SK-N-SH treated with all-trans-retinoic acid at 6 μM for 48 hours (cell line): ENCODE measurements at regions not wholly inside any gene's neighbourhood (a gene's known extent, or its start where the extent isn't known, plus 50 kb on each side); places are given as distances from the start of the nearest gene placed in this dataset.

Experiments used
- CREB5 ChIP-seq: fragments of 250-450 bp; sonication (Bioruptor Pico); IDR thresholded peaks from 2 replicates; pipeline ENCODE4 v1.5.1; 2020; ENCODE audit warnings: low read depth, mild to moderate bottlenecking, moderate library complexity
- ESRRG ChIP-seq: fragments of 250-450 bp; sonication (Bioruptor Pico); IDR thresholded peaks from 2 replicates; pipeline ENCODE4 v1.6.1; 2021; ENCODE audit warnings: mild to moderate bottlenecking
- GLIS3 ChIP-seq: fragments of 250-450 bp; sonication (Bioruptor Pico); IDR thresholded peaks from 2 replicates; pipeline ENCODE4 v1.5.0; 2020; ENCODE audit warnings: mild to moderate bottlenecking, moderate library complexity
- OSR1 ChIP-seq: fragments of 250-450 bp; sonication (Bioruptor Pico); IDR thresholded peaks from 2 replicates; pipeline ENCODE4 v1.8.0; 2022; ENCODE audit warnings: moderate library complexity, mild to moderate bottlenecking, inconsistent platforms
- RARB ChIP-seq: fragments of 250-450 bp; sonication (Bioruptor Pico); IDR thresholded peaks from 2 replicates; pipeline ENCODE4 v1.8.0; 2021; ENCODE audit warnings: mild to moderate bottlenecking, moderate library complexity
- TOX ChIP-seq: fragments of 250-450 bp; sonication (Bioruptor Pico); IDR thresholded peaks from 2 replicates; pipeline ENCODE4 v1.8.0; 2021; ENCODE audit warnings: mild to moderate bottlenecking, moderate library complexity, borderline replicate concordance
- ZC3H10 ChIP-seq: fragments of 250-450 bp; sonication (Bioruptor Pico); IDR thresholded peaks from 2 replicates; pipeline ENCODE4 v1.5.1; 2021; ENCODE audit warnings: mild to moderate bottlenecking, moderate library complexity
- ZFP3 ChIP-seq: fragments of 250-450 bp; sonication (Bioruptor Pico); IDR thresholded peaks from 2 replicates; pipeline ENCODE4 v1.5.0; 2020; ENCODE audit warnings: mild to moderate bottlenecking, moderate library complexity
- ZFP30 ChIP-seq: fragments of 450-650 bp; formaldehyde crosslinking; IDR thresholded peaks from 2 replicates; pipeline ENCODE4 v1.5.0; 2022; ENCODE audit warnings: mild to moderate bottlenecking, moderate library complexity
- ZNF565 ChIP-seq: fragments of 450-650 bp; formaldehyde crosslinking; conservative IDR thresholded peaks from 2 replicates; pipeline ENCODE4 v1.5.0; 2020; ENCODE audit warnings: low read depth, mild to moderate bottlenecking, moderate library complexity
- TF ChIP-seq, protein P1 (sequence below): fragments of 250-450 bp; sonication (Bioruptor Pico); IDR thresholded peaks from 2 replicates; pipeline ENCODE4 v1.8.0; 2020; ENCODE audit warnings: mild to moderate bottlenecking, moderate library complexity, borderline replicate concordance

DNA sequence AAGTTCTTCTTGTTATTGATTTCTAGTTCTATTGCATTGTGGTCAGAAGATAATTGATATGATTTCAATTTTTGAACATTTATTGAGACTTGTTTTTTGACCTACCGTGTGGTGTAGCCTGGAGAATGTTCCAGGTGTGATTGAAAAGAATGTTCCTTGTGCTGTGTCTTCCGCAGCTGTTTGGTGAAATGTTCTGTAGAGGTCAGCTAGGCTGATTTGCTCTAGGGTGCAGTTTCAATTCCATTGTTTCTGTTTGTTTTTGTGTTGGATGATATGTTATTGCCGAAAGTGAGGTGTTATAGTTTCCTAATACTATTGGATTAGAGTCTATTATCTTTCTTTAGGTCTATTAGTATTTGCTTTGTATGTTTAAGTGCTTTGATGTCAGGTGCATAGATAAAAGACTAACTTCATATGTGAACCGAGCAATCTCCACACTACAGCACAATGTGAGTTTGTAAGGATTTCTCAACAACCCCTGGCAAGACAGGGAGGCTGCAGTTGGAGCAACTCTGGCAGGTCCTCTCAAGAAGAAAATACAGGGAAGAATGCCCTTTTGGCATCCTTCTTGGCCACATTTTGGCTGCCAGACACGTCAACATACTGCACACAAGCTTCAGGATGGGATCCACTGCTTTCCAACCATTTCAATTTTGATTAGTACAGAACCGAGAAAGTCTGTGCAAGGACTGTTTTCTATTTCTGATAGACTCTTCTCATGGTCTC lies 320.7 kb downstream of the RNF144B start:
- no peak for TF ChIP-seq ZFP3 (CRISPR knock-in tag)
- TF ChIP-seq ESRRG (CRISPR knock-in tag) = no peak
- no peak for TF ChIP-seq GLIS3
- no peak for TF ChIP-seq RARB (CRISPR knock-in tag)
- TF ChIP-seq CREB5 (CRISPR knock-in tag) = no peak
- TF ChIP-seq ZNF565 (CRISPR knock-in tag) = no peak
- no peak for TF ChIP-seq OSR1 (CRISPR knock-in tag)
- TF ChIP-seq, protein P1, sequence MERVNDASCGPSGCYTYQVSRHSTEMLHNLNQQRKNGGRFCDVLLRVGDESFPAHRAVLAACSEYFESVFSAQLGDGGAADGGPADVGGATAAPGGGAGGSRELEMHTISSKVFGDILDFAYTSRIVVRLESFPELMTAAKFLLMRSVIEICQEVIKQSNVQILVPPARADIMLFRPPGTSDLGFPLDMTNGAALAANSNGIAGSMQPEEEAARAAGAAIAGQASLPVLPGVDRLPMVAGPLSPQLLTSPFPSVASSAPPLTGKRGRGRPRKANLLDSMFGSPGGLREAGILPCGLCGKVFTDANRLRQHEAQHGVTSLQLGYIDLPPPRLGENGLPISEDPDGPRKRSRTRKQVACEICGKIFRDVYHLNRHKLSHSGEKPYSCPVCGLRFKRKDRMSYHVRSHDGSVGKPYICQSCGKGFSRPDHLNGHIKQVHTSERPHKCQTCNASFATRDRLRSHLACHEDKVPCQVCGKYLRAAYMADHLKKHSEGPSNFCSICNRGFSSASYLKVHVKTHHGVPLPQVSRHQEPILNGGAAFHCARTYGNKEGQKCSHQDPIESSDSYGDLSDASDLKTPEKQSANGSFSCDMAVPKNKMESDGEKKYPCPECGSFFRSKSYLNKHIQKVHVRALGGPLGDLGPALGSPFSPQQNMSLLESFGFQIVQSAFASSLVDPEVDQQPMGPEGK = no peak
- TF ChIP-seq ZC3H10 (CRISPR knock-in tag) = no peak
- TF ChIP-seq ZFP30 (CRISPR knock-in tag) = no peak
- no peak for TF ChIP-seq TOX (CRISPR knock-in tag)
